HG03521 (cell line): ENCODE measurements at regions not wholly inside any gene's neighbourhood (a gene's known extent, or its start where the extent isn't known, plus 50 kb on each side); places are given as distances from the start of the nearest gene placed in this dataset.

Experiments
- ATAC-seq: cut with Tn5 transposase; IDR thresholded peaks from one replicate; pipeline ENCODE4 v1.9.1; 2021; ENCODE audit warnings: mild to moderate bottlenecking, moderate library complexity; ENCODE audit not compliant: unreplicated experiment

- ATAC-seq, result no peak
These were observed 236.4 kb downstream of the BUD13 start for GRCh38 chr11:116536416-116536815.

- ATAC-seq, result no peak
These were observed 236.8 kb downstream of the BUD13 start for GRCh38 chr11:116535994-116536393.

GRCh38 chr11:116535120-116535519 is 237.7 kb downstream of the BUD13 start:
- ATAC-seq, result no peak

GRCh38 chr11:116534270-116534975 is 238.4 kb downstream of the BUD13 start:
- no peak for ATAC-seq

- ATAC-seq, result no peak
These were observed 239.5 kb downstream of the BUD13 start for GRCh38 chr11:116533186-116533825.

- no peak for ATAC-seq
These were observed 240.7 kb downstream of the BUD13 start for GRCh38 chr11:116532066-116532465.

GRCh38 chr11:116530705-116531104 is 242.1 kb downstream of the BUD13 start:
- ATAC-seq, result no peak

GRCh38 chr11:116529271-116529670 is 243.5 kb downstream of the BUD13 start:
- ATAC-seq, result no peak

- ATAC-seq, result no peak
These were observed 245.4 kb downstream of the BUD13 start for GRCh38 chr11:116527180-116527991.

GRCh38 chr11:116525961-116526495 is 246.8 kb downstream of the BUD13 start:
- ATAC-seq, result no peak

- no peak for ATAC-seq
These were observed 253.3 kb downstream of the BUD13 start for GRCh38 chr11:116519499-116519898.

- no peak for ATAC-seq
These were observed 254.6 kb downstream of the BUD13 start for GRCh38 chr11:116518141-116518540.

- no peak for ATAC-seq
These were observed 255.2 kb downstream of the BUD13 start for GRCh38 chr11:116517584-116517983.

GRCh38 chr11:116517077-116517476 is 255.7 kb downstream of the BUD13 start:
- ATAC-seq, result no peak

- no peak for ATAC-seq
These were observed 257.1 kb downstream of the BUD13 start for GRCh38 chr11:116515664-116516184.

GRCh38 chr11:116513894-116514293 is 258.9 kb downstream of the BUD13 start:
- ATAC-seq, result no peak

GRCh38 chr11:116513278-116513823 is 259.4 kb downstream of the BUD13 start:
- no peak for ATAC-seq

GRCh38 chr11:116512841-116513240 is 259.9 kb downstream of the BUD13 start:
- ATAC-seq, result no peak

GRCh38 chr11:116511684-116512083 is 261.1 kb downstream of the BUD13 start:
- ATAC-seq, result no peak

GRCh38 chr11:116510886-116511650 is 261.7 kb downstream of the BUD13 start:
- ATAC-seq, result no peak
